GM23338 (cell line): ENCODE measurements at regions not wholly inside any gene's neighbourhood (a gene's known extent, or its start where the extent isn't known, plus 50 kb on each side); places are given as distances from the start of the nearest gene placed in this dataset.

ENCODE experiments used
- CTCF ChIP-seq, 2 experiments: fragments of 200-600 bp in 1 of 2; sonication (generic) in 1 of 2; conservative IDR thresholded peaks; 2 replicates each; pipeline versions ENCODE4 v1.5.1 to v1.6.1; 2016 to 2017; ENCODE audit warnings: antibody characterized with exemption in 2 of 2, low read depth in 2 of 2, mild to moderate bottlenecking in 2 of 2, moderate library complexity in 1 of 2
- EZH2 ChIP-seq: fragments of 200-600 bp; sonication (generic); IDR thresholded peaks from one replicate; pipeline ENCODE4 v1.8.0; 2017; ENCODE audit warnings: antibody characterized with exemption, mild to moderate bottlenecking, low read depth; ENCODE audit not compliant: unreplicated experiment
- EZH2phosphoT487 ChIP-seq: fragments of 200-600 bp; sonication (generic); IDR thresholded peaks from one replicate; pipeline ENCODE4 v1.8.1; 2018; ENCODE audit warnings: antibody characterized with exemption; ENCODE audit not compliant: unreplicated experiment
- POLR2AphosphoS5 ChIP-seq: IDR thresholded peaks from 2 replicates; pipeline ENCODE4 v1.6.1; 2016; ENCODE audit warnings: antibody characterized with exemption, low read depth
- STAT1 ChIP-seq: IDR thresholded peaks from one replicate; pipeline ENCODE4 v1.6.1; 2016; ENCODE audit warnings: antibody characterized with exemption; ENCODE audit not compliant: unreplicated experiment
- ZNF114 ChIP-seq: fragments of 250-450 bp; sonication (Bioruptor Pico); IDR thresholded peaks from 2 replicates; pipeline ENCODE4 v1.5.0; 2020; ENCODE audit warnings: mild to moderate bottlenecking, moderate library complexity
- TF ChIP-seq, protein P1 (sequence below): fragments of 250-450 bp; sonication (Bioruptor Pico); IDR thresholded peaks from 2 replicates; pipeline ENCODE4 v1.5.0; 2020; ENCODE audit warnings: mild to moderate bottlenecking, moderate library complexity
- TF ChIP-seq, protein P2 (sequence below): IDR thresholded peaks from one replicate; pipeline ENCODE4 v1.6.1; 2018; ENCODE audit warnings: antibody characterized with exemption; ENCODE audit not compliant: unreplicated experiment
- TF ChIP-seq, protein P3 (sequence below): IDR thresholded peaks from 2 replicates; pipeline ENCODE4 v1.6.1; 2016; ENCODE audit warnings: antibody characterized with exemption

DNA sequence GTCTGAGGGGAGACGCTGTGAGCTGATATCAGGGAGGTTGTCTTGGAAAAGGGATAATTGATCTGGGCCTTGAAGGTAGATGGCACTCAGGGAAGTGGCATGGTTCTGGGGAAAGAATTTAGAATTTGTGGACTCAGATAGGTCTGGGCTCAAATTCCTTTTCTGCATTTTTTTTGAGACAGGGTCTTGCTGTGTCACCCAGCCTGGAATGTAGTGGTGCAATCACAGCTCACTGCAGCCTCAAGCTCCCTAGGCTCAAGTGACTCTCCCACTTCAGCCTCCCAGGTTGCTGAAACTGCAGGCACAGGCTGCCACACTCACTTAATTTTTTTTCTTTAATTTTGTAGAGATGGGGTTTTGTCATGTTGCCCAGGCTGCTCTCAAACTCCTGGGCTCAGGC is 98.1 kb upstream of the NCOR2 start:
- TF ChIP-seq CTCF (conservative IDR thresholded peaks at IDR 0.05; ENCODE audit: low read depth in 2 of 2) (no peak), POLR2AphosphoS5 (no peak), ZNF114 (CRISPR knock-in tag) (no peak), EZH2phosphoT487 (no peak), EZH2 (no peak), STAT1 (no peak)
- TF ChIP-seq, protein P1, sequence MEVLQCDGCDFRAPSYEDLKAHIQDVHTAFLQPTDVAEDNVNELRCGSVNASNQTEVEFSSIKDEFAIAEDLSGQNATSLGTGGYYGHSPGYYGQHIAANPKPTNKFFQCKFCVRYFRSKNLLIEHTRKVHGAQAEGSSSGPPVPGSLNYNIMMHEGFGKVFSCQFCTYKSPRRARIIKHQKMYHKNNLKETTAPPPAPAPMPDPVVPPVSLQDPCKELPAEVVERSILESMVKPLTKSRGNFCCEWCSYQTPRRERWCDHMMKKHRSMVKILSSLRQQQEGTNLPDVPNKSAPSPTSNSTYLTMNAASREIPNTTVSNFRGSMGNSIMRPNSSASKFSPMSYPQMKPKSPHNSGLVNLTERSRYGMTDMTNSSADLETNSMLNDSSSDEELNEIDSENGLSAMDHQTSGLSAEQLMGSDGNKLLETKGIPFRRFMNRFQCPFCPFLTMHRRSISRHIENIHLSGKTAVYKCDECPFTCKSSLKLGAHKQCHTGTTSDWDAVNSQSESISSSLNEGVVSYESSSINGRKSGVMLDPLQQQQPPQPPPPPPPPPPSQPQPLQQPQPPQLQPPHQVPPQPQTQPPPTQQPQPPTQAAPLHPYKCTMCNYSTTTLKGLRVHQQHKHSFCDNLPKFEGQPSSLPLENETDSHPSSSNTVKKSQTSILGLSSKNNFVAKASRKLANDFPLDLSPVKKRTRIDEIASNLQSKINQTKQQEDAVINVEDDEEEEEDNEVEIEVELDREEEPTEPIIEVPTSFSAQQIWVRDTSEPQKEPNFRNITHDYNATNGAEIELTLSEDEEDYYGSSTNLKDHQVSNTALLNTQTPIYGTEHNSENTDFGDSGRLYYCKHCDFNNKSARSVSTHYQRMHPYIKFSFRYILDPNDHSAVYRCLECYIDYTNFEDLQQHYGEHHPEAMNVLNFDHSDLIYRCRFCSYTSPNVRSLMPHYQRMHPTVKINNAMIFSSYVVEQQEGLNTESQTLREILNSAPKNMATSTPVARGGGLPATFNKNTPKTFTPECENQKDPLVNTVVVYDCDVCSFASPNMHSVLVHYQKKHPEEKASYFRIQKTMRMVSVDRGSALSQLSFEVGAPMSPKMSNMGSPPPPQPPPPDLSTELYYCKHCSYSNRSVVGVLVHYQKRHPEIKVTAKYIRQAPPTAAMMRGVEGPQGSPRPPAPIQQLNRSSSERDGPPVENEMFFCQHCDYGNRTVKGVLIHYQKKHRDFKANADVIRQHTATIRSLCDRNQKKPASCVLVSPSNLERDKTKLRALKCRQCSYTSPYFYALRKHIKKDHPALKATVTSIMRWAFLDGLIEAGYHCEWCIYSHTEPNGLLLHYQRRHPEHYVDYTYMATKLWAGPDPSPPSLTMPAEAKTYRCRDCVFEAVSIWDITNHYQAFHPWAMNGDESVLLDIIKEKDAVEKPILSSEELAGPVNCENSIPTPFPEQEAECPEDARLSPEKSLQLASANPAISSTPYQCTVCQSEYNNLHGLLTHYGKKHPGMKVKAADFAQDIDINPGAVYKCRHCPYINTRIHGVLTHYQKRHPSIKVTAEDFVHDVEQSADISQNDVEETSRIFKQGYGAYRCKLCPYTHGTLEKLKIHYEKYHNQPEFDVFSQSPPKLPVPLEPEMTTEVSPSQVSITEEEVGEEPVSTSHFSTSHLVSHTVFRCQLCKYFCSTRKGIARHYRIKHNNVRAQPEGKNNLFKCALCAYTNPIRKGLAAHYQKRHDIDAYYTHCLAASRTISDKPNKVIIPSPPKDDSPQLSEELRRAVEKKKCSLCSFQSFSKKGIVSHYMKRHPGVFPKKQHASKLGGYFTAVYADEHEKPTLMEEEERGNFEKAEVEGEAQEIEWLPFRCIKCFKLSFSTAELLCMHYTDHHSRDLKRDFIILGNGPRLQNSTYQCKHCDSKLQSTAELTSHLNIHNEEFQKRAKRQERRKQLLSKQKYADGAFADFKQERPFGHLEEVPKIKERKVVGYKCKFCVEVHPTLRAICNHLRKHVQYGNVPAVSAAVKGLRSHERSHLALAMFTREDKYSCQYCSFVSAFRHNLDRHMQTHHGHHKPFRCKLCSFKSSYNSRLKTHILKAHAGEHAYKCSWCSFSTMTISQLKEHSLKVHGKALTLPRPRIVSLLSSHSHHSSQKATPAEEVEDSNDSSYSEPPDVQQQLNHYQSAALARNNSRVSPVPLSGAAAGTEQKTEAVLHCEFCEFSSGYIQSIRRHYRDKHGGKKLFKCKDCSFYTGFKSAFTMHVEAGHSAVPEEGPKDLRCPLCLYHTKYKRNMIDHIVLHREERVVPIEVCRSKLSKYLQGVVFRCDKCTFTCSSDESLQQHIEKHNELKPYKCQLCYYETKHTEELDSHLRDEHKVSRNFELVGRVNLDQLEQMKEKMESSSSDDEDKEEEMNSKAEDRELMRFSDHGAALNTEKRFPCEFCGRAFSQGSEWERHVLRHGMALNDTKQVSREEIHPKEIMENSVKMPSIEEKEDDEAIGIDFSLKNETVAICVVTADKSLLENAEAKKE (CRISPR knock-in tag): no peak
- TF ChIP-seq, protein P2, sequence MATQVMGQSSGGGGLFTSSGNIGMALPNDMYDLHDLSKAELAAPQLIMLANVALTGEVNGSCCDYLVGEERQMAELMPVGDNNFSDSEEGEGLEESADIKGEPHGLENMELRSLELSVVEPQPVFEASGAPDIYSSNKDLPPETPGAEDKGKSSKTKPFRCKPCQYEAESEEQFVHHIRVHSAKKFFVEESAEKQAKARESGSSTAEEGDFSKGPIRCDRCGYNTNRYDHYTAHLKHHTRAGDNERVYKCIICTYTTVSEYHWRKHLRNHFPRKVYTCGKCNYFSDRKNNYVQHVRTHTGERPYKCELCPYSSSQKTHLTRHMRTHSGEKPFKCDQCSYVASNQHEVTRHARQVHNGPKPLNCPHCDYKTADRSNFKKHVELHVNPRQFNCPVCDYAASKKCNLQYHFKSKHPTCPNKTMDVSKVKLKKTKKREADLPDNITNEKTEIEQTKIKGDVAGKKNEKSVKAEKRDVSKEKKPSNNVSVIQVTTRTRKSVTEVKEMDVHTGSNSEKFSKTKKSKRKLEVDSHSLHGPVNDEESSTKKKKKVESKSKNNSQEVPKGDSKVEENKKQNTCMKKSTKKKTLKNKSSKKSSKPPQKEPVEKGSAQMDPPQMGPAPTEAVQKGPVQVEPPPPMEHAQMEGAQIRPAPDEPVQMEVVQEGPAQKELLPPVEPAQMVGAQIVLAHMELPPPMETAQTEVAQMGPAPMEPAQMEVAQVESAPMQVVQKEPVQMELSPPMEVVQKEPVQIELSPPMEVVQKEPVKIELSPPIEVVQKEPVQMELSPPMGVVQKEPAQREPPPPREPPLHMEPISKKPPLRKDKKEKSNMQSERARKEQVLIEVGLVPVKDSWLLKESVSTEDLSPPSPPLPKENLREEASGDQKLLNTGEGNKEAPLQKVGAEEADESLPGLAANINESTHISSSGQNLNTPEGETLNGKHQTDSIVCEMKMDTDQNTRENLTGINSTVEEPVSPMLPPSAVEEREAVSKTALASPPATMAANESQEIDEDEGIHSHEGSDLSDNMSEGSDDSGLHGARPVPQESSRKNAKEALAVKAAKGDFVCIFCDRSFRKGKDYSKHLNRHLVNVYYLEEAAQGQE: no peak
- TF ChIP-seq, protein P3, sequence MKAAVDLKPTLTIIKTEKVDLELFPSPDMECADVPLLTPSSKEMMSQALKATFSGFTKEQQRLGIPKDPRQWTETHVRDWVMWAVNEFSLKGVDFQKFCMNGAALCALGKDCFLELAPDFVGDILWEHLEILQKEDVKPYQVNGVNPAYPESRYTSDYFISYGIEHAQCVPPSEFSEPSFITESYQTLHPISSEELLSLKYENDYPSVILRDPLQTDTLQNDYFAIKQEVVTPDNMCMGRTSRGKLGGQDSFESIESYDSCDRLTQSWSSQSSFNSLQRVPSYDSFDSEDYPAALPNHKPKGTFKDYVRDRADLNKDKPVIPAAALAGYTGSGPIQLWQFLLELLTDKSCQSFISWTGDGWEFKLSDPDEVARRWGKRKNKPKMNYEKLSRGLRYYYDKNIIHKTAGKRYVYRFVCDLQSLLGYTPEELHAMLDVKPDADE: no peak
